ENCODE measurements at regions not wholly inside any gene's neighbourhood (a gene's known extent, or its start where the extent isn't known, plus 50 kb on each side); places are given as distances from the start of the nearest gene placed in this dataset.

DNA sequence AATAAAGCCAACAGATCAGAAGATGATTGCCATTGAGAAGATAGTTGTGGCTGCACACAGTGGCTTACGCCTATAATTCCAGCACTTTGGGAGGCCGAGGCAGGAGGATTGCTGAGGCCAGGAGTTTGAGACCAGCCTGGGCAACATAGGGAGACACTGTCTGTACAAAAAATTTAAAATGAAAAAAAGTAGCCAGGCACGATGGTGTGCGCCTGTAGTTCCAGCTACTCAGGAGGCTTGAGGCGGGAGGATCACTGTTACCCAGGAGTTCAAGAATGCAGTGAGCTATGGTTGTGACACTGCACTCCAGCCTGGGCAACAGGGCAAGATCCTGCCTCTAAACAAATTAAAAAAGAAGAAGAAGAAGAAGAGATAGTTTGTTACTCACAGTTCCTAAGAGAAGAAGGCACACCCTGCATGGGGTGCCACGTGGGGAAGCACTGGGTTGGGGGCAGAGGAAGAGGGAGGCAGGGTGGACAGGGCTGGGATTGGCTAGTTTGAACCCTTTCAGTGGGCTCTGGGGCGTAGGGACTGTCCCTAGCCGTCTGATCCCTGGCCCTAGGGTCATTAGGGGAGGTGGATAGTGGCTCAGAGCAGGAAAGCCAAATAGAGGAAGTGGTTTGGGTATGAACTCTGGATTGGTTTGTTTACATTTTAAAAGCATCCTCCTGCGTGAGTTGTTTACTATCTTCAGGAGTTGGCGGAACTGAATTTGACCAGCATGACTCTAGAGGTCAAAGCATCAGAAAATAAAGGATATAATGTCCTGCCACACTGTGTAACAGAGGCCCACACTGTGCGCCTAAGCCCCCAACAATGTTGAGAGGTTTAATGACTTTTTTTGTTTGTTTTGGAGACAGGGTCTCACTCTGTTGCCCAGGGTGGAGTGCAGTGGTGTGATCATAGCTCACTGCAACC is 60.5 kb upstream of the MEDAG start:
- DNase-seq (ENCODE audit: low read depth in 2 of 2): no peak

DNA sequence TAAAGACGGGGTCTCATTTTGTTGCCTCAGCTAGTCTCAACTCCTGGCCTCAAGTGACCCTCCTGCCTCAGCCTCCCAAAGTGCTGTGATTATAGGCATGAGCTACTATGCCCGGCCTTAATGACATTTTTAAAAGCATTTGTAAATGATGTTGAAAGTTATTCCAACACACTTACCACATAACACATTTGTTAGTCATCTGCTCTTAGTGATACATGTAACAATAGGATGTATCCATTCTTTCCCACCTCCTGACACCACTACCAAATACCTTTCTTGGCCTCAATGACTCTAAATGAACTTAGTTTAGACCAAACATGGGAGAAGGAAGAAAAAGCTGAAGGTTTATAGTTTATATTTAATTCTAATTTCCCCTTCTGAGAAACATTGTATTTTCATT is 59.8 kb upstream of the MEDAG start:
- DNase-seq (ENCODE audit: low read depth in 2 of 2): no peak

GRCh38 chr13:30846866-30847265 is 59.2 kb upstream of the MEDAG start:
- DNase-seq (ENCODE audit: low read depth in 2 of 2): no peak

DNA sequence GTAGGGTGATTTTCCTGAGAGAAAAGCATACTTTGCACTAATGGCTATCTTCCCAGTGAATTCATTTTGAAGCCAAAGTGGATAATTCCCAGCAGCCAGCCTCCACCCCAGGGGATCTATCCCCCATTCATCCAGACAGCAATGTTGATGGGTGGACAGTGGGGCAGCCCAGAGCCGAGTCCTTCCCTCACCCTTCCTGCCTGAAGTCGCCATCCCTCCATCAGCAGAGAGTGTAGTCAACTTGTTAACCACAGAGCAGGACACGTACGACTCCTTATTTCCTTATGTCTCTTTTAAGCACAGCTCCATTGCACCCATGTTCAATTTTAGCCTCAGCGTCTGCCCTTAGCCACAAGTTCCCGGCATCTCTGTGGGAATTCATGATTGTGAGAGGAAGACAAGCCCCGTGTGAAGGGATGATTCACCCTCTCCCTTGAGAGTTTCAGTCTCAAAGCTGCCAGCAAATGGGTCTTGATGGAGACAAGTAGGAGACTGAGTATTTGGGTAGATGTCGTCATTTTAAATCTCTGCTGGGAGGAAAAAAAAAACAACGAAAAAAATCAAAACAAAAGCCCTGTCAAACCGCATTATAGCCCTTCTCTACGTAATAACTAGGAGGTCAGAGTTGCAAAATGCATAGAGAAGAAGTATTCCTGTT is 58.3 kb upstream of the MEDAG start:
- DNase-seq (ENCODE audit: low read depth in 2 of 2): no peak

GRCh38 chr13:30848332-30849027 is 57.6 kb upstream of the MEDAG start:
- no peak for DNase-seq (ENCODE audit: low read depth in 2 of 2)

DNA sequence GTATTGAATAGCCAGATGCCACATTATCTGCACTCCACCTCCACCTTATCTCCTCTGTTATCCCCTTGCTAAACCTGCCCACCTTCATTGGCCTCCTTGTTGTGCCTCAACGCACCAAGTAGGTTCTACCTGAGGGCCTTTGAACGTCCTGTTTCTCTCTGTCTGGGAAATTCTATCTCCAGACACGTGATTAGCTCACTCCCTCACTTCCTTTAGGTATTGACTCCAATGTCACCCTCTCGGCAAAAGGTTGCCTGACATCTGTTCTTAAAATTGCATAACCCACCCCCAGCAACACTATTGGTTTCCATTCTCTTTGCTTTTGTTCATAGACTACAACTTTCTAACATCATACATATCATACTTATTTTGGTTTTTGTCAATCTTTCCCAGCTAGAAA is 56.5 kb upstream of the MEDAG start:
- DNase-seq (ENCODE audit: low read depth in 2 of 2): no peak

- no peak for DNase-seq (ENCODE audit: low read depth in 2 of 2)
Measured at GRCh38 chr13:30850204-30850866, 55.7 kb upstream of the MEDAG start.

DNA sequence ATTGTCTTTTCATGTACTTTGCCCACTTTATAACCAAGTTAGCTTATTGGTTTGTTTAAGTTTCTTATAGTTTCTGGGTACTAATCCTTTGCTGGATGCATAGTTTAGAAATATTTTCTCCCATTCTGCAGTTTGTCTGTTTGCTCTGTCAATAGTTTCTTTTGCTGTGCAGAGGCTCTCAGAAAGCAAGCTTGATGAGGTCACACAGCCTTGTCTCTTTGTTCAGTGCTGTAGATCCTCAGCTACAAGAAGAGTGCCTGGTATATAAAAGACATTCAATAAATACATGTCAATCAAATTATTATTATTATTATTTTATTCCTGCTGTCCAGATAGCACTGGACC is 55.2 kb upstream of the MEDAG start:
- DNase-seq (ENCODE audit: low read depth in 2 of 2): no peak

GRCh38 chr13:30851697-30852096 is 54.4 kb upstream of the MEDAG start:
- DNase-seq (ENCODE audit: low read depth in 2 of 2): no peak

DNA sequence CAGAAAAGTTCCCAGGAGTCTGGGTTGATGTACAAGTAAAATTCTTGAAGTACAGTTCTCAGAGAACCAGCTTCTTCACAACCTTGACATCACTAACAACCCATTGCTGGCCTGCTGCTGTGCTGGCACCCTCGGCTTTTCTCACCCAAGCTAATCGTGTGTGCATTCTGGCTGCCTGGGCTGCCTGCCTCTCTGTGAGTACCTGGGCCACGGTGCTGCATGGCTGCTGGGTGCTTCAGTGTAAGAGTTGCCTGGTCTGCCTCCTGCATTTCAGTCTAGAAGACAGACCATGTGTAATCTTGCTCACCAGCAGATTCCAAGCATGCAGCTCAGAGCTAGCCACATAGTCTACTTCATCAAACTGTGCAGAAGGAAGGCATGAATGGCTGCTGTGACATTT is 50.5 kb upstream of the MEDAG start:
- DNase-seq (ENCODE audit: low read depth in 2 of 2): no peak

GRCh38 chr13:30856005-30856790 is 49.9 kb upstream of the MEDAG start:
- DNase-seq (ENCODE audit: low read depth in 2 of 2): no peak

Measured in stimulated activated CD8-positive, alpha-beta memory T cell treated with anti-CD3 and anti-CD28 coated beads, Interleukin-2, amount 100 ng/mL, for 48 hours (primary cell).